T-helper 1 cell treated with Interleukin-12 subunit alpha and Interleukin-12 subunit beta and Interleukin-4 antibody, amounts not matched to agents 30 μg/mL and 1 μg/mL, for 36 hours (primary cell): ENCODE measurements at regions not wholly inside any gene's neighbourhood (a gene's known extent, or its start where the extent isn't known, plus 50 kb on each side); places are given as distances from the start of the nearest gene placed in this dataset.

Experiments used
- H3K27ac Mint-ChIP-seq: one replicate; pipeline ENCODE4 v1.8.0; 2021; ENCODE audit warnings: mild to moderate bottlenecking, mixed read lengths
- H3K27me3 Mint-ChIP-seq: one replicate; pipeline ENCODE4 v1.8.0; 2021; ENCODE audit warnings: low read depth, mixed read lengths
- H3K36me3 Mint-ChIP-seq: one replicate; pipeline ENCODE4 v1.8.0; 2021; ENCODE audit warnings: low read depth, mixed read lengths
- H3K4me1 Mint-ChIP-seq: one replicate; pipeline ENCODE4 v1.8.0; 2021; ENCODE audit warnings: low read depth, mixed read lengths
- H3K4me3 Mint-ChIP-seq: one replicate; pipeline ENCODE4 v1.8.0; 2021; ENCODE audit warnings: mild to moderate bottlenecking, moderate library complexity, mixed read lengths
- H3K9me3 Mint-ChIP-seq: one replicate; pipeline ENCODE4 v1.8.0; 2021; ENCODE audit warnings: mixed read lengths

GRCh38 chr1:105310063-105310462 lies 1560.4 kb downstream of the AMY1C start:
- Mint-ChIP-seq H3K4me1 (no peaks in the 10 kb centered on the region), H3K27ac (no peak overlapping the region), H3K27me3 (no peaks in the 10 kb centered on the region), H3K9me3 (peaks cover 6% of the 10 kb centered on the region), H3K36me3 (no peaks in the 10 kb centered on the region), H3K4me3 (no peak overlapping the region)

GRCh38 chr1:105317976-105318375 lies 1568.3 kb downstream of the AMY1C start:
- Mint-ChIP-seq H3K4me3 (no peak overlapping the region), H3K27me3 (no peaks in the 10 kb centered on the region), H3K9me3 (peaks cover 22% of the 10 kb centered on the region), H3K4me1 (no peaks in the 10 kb centered on the region), H3K27ac (no peak overlapping the region), H3K36me3 (no peaks in the 10 kb centered on the region)

- Mint-ChIP-seq H3K4me3 (no peak overlapping the region), H3K27ac (no peak overlapping the region), H3K4me1 (no peaks in the 10 kb centered on the region), H3K36me3 (no peaks in the 10 kb centered on the region), H3K27me3 (no peaks in the 10 kb centered on the region), H3K9me3 (peaks cover 21% of the 10 kb centered on the region)
These were observed 1577.2 kb downstream of the AMY1C start for GRCh38 chr1:105326886-105327285.

- Mint-ChIP-seq H3K27ac (no peak overlapping the region), H3K36me3 (no peaks in the 10 kb centered on the region), H3K4me1 (no peaks in the 10 kb centered on the region), H3K27me3 (no peaks in the 10 kb centered on the region), H3K4me3 (no peak overlapping the region), H3K9me3 (peaks cover 7% of the 10 kb centered on the region)
These were observed 1587.7 kb downstream of the AMY1C start for GRCh38 chr1:105337420-105337819.

- H3K36me3 Mint-ChIP-seq: no peaks in the 10 kb centered on the region
- no peak overlapping the region for H3K27ac Mint-ChIP-seq
- H3K4me1 Mint-ChIP-seq: no peaks in the 10 kb centered on the region
- H3K27me3 Mint-ChIP-seq: no peaks in the 10 kb centered on the region
- H3K9me3 Mint-ChIP-seq: peaks cover 18% of the 10 kb centered on the region
- H3K4me3 Mint-ChIP-seq: no peak overlapping the region
These were observed 1593.6 kb downstream of the AMY1C start for GRCh38 chr1:105343317-105343716.

- no peak overlapping the region for H3K4me3 Mint-ChIP-seq
- no peaks in the 10 kb centered on the region for H3K4me1 Mint-ChIP-seq
- H3K27me3 Mint-ChIP-seq: no peaks in the 10 kb centered on the region
- no peaks in the 10 kb centered on the region for H3K36me3 Mint-ChIP-seq
- H3K9me3 Mint-ChIP-seq: peaks cover 5% of the 10 kb centered on the region
- H3K27ac Mint-ChIP-seq: no peak overlapping the region
These were observed 1609.8 kb downstream of the AMY1C start for GRCh38 chr1:105359457-105359856.

GRCh38 chr1:105362438-105362837 lies 1612.7 kb downstream of the AMY1C start:
- Mint-ChIP-seq H3K4me1 (no peaks in the 10 kb centered on the region), H3K27me3 (no peaks in the 10 kb centered on the region), H3K9me3 (peaks cover 17% of the 10 kb centered on the region), H3K4me3 (no peak overlapping the region), H3K27ac (no peak overlapping the region), H3K36me3 (no peaks in the 10 kb centered on the region)

- no peak overlapping the region for H3K4me3 Mint-ChIP-seq
- no peaks in the 10 kb centered on the region for H3K27me3 Mint-ChIP-seq
- no peak overlapping the region for H3K27ac Mint-ChIP-seq
- no peaks in the 10 kb centered on the region for H3K36me3 Mint-ChIP-seq
- H3K9me3 Mint-ChIP-seq: peaks cover 28% of the 10 kb centered on the region
- no peaks in the 10 kb centered on the region for H3K4me1 Mint-ChIP-seq
These were observed 1618.7 kb downstream of the AMY1C start for GRCh38 chr1:105368446-105368845.

- H3K27me3 Mint-ChIP-seq: no peaks in the 10 kb centered on the region
- no peak overlapping the region for H3K4me3 Mint-ChIP-seq
- H3K27ac Mint-ChIP-seq: no peak overlapping the region
- H3K4me1 Mint-ChIP-seq: no peaks in the 10 kb centered on the region
- H3K36me3 Mint-ChIP-seq: no peaks in the 10 kb centered on the region
- H3K9me3 Mint-ChIP-seq: peaks cover 12% of the 10 kb centered on the region
These were observed 1624.0 kb downstream of the AMY1C start for GRCh38 chr1:105373681-105374080.

- peaks cover 15% of the 10 kb centered on the region for H3K9me3 Mint-ChIP-seq
- no peak overlapping the region for H3K4me3 Mint-ChIP-seq
- H3K27ac Mint-ChIP-seq: no peak overlapping the region
- H3K4me1 Mint-ChIP-seq: no peaks in the 10 kb centered on the region
- H3K36me3 Mint-ChIP-seq: no peaks in the 10 kb centered on the region
- no peaks in the 10 kb centered on the region for H3K27me3 Mint-ChIP-seq
These were observed 1636.8 kb downstream of the AMY1C start for GRCh38 chr1:105386489-105386888.

- H3K36me3 Mint-ChIP-seq: no peaks in the 10 kb centered on the region
- H3K27me3 Mint-ChIP-seq: no peaks in the 10 kb centered on the region
- no peak overlapping the region for H3K27ac Mint-ChIP-seq
- peaks cover 4% of the 10 kb centered on the region for H3K9me3 Mint-ChIP-seq
- H3K4me3 Mint-ChIP-seq: no peak overlapping the region
- H3K4me1 Mint-ChIP-seq: no peaks in the 10 kb centered on the region
These were observed 1646.3 kb downstream of the AMY1C start for GRCh38 chr1:105396001-105396400.

- Mint-ChIP-seq H3K36me3 (no peaks in the 10 kb centered on the region), H3K4me1 (no peaks in the 10 kb centered on the region), H3K4me3 (no peak overlapping the region), H3K27ac (no peak overlapping the region), H3K9me3 (no peaks in the 10 kb centered on the region), H3K27me3 (no peaks in the 10 kb centered on the region)
These were observed 1649.2 kb downstream of the AMY1C start for GRCh38 chr1:105398909-105399308.

GRCh38 chr1:105399716-105400115 lies 1650.0 kb downstream of the AMY1C start:
- Mint-ChIP-seq H3K4me1 (no peaks in the 10 kb centered on the region), H3K27me3 (no peaks in the 10 kb centered on the region), H3K9me3 (no peaks in the 10 kb centered on the region), H3K4me3 (no peak overlapping the region), H3K36me3 (no peaks in the 10 kb centered on the region), H3K27ac (no peak overlapping the region)

GRCh38 chr1:105416261-105416660 lies 1640.2 kb upstream of the PRMT6 start:
- Mint-ChIP-seq H3K36me3 (no peaks in the 10 kb centered on the region), H3K27ac (no peak overlapping the region), H3K4me3 (no peak overlapping the region), H3K27me3 (no peaks in the 10 kb centered on the region), H3K9me3 (peaks cover 36% of the 10 kb centered on the region), H3K4me1 (no peaks in the 10 kb centered on the region)

- Mint-ChIP-seq H3K27ac (no peak overlapping the region), H3K4me3 (no peak overlapping the region), H3K9me3 (peaks cover 29% of the 10 kb centered on the region), H3K27me3 (no peaks in the 10 kb centered on the region), H3K4me1 (no peaks in the 10 kb centered on the region), H3K36me3 (no peaks in the 10 kb centered on the region)
These were observed 1637.4 kb upstream of the PRMT6 start for GRCh38 chr1:105419030-105419429.

GRCh38 chr1:105427543-105427942 lies 1628.9 kb upstream of the PRMT6 start:
- Mint-ChIP-seq H3K4me1 (no peaks in the 10 kb centered on the region), H3K36me3 (no peaks in the 10 kb centered on the region), H3K27me3 (no peaks in the 10 kb centered on the region), H3K4me3 (no peak overlapping the region), H3K27ac (no peak overlapping the region), H3K9me3 (peaks cover 5% of the 10 kb centered on the region)
